H9 (cell line): ENCODE measurements at regions not wholly inside any gene's neighbourhood (a gene's known extent, or its start where the extent isn't known, plus 50 kb on each side); places are given as distances from the start of the nearest gene placed in this dataset.

Experiments
- DNase-seq: peaks from one replicate; pipeline ENCODE4 v3.0.0-alpha.2; 2017
- H2AFZ ChIP-seq: one replicate; pipeline ENCODE4 v1.6.1; 2013; ENCODE audit warnings: mild to moderate bottlenecking, low read length, control low read depth, moderate library complexity
- H2AK5ac ChIP-seq: 2 replicates; pipeline ENCODE4 v1.6.1; 2013; ENCODE audit warnings: low read length, control low read depth, mixed read lengths; ENCODE audit not compliant: insufficient read length
- H2BK120ac ChIP-seq: one replicate; pipeline ENCODE4 v1.6.1; 2013; ENCODE audit warnings: low read depth, mild to moderate bottlenecking, low read length, control low read depth, inconsistent platforms; ENCODE audit not compliant: poor library complexity, severe bottlenecking
- H2BK12ac ChIP-seq: 2 replicates; pipeline ENCODE4 v1.6.1; 2013; ENCODE audit warnings: low read length, control low read depth, mixed read lengths, low read depth; ENCODE audit not compliant: insufficient read length
- H2BK15ac ChIP-seq: 2 replicates; pipeline ENCODE4 v1.6.1; 2013; ENCODE audit warnings: low read depth, low read length, control low read depth
- H2BK20ac ChIP-seq: one replicate; pipeline ENCODE4 v1.6.1; 2013; ENCODE audit warnings: low read depth, mild to moderate bottlenecking, low read length, control low read depth, inconsistent platforms; ENCODE audit not compliant: poor library complexity, severe bottlenecking
- H2BK5ac ChIP-seq: 2 replicates; pipeline ENCODE4 v1.6.1; 2013; ENCODE audit warnings: low read length, control low read depth, mixed read lengths; ENCODE audit not compliant: insufficient read length
- H3K14ac ChIP-seq: 2 replicates; pipeline ENCODE4 v1.6.1; 2013; ENCODE audit warnings: low read length, control low read depth; ENCODE audit not compliant: insufficient read depth
- H3K18ac ChIP-seq: 2 replicates; pipeline ENCODE4 v1.6.1; 2013; ENCODE audit warnings: low read depth, mild to moderate bottlenecking, mixed read lengths, low read length, control low read depth; ENCODE audit not compliant: insufficient read length
- H3K23ac ChIP-seq: 2 replicates; pipeline ENCODE4 v1.6.1; 2013; ENCODE audit warnings: low read length, control low read depth, mixed read lengths, low read depth; ENCODE audit not compliant: insufficient read length
- H3K23me2 ChIP-seq: 2 replicates; pipeline ENCODE4 v1.6.1; 2013; ENCODE audit warnings: low read depth, mild to moderate bottlenecking, mixed read lengths, low read length, control low read depth; ENCODE audit not compliant: insufficient read length, poor library complexity, severe bottlenecking
- H3K27ac ChIP-seq: 2 replicates; pipeline ENCODE4 v1.5.1; 2013; ENCODE audit warnings: low read length, control low read depth, mixed read lengths, low read depth; ENCODE audit not compliant: insufficient read length
- H3K27me3 ChIP-seq: 2 replicates; pipeline ENCODE4 v1.6.1; 2013; ENCODE audit warnings: low read length, control low read depth, inconsistent platforms; ENCODE audit not compliant: insufficient read depth
- H3K4ac ChIP-seq: 2 replicates; pipeline ENCODE4 v1.6.1; 2013; ENCODE audit warnings: low read depth, mild to moderate bottlenecking, control low read depth, inconsistent platforms, low read length, moderate library complexity
- H3K4me1 ChIP-seq: 2 replicates; pipeline ENCODE4 v1.6.1; 2013; ENCODE audit warnings: low read length, control low read depth, inconsistent platforms; ENCODE audit not compliant: insufficient read depth
- H3K4me2 ChIP-seq: 2 replicates; pipeline ENCODE4 v1.6.1; 2013; ENCODE audit warnings: low read length, control low read depth, mixed read lengths; ENCODE audit not compliant: insufficient read length, insufficient read depth
- H3K56ac ChIP-seq: 2 replicates; pipeline ENCODE4 v1.6.1; 2013; ENCODE audit warnings: low read depth, mild to moderate bottlenecking, mixed read lengths, low read length, control low read depth; ENCODE audit not compliant: insufficient read length
- H3K79me1 ChIP-seq: 2 replicates; pipeline ENCODE4 v1.6.1; 2013; ENCODE audit warnings: low read depth, mild to moderate bottlenecking, moderate library complexity, low read length, control low read depth, inconsistent platforms; ENCODE audit not compliant: insufficient read depth, poor library complexity, severe bottlenecking
- H3K79me2 ChIP-seq: 2 replicates; pipeline ENCODE4 v1.6.1; 2013; ENCODE audit warnings: low read length, control low read depth, inconsistent platforms; ENCODE audit not compliant: insufficient read depth
- H3K9ac ChIP-seq: 2 replicates; pipeline ENCODE4 v1.6.1; 2013; ENCODE audit warnings: low read length, control low read depth, mixed read lengths; ENCODE audit not compliant: insufficient read length; ENCODE audit errors: extremely low read depth
- H3K9me3 ChIP-seq: one replicate; pipeline ENCODE4 v1.6.1; 2013; ENCODE audit warnings: low read depth, low read length, inconsistent platforms; ENCODE audit not compliant: control insufficient read depth
- H3T11ph ChIP-seq: one replicate; pipeline ENCODE4 v1.6.1; 2013; ENCODE audit warnings: mild to moderate bottlenecking, low read length, control low read depth, inconsistent platforms
- H4K20me1 ChIP-seq: one replicate; pipeline ENCODE4 v1.6.1; 2013; ENCODE audit not compliant: control insufficient read depth, insufficient read length, insufficient read depth
- H4K5ac ChIP-seq: 2 replicates; pipeline ENCODE4 v1.6.1; 2013; ENCODE audit warnings: low read depth, mild to moderate bottlenecking, mixed read lengths, low read length, control low read depth; ENCODE audit not compliant: insufficient read length
- H4K8ac ChIP-seq: replicated peaks from 2 replicates; pipeline ENCODE4 v1.6.1; 2013; ENCODE audit warnings: low read length, control low read depth, mixed read lengths, low read depth; ENCODE audit not compliant: insufficient read length
- H4K91ac ChIP-seq: 2 replicates; pipeline ENCODE4 v1.6.1; 2013; ENCODE audit warnings: low read depth, mild to moderate bottlenecking, moderate library complexity, mixed read lengths, low read length, control low read depth; ENCODE audit not compliant: insufficient read length
- H3K27ac Mint-ChIP-seq, 3 experiments: 2 replicates in 2 of 3; 3 replicates in 1 of 3; pipeline ENCODE4 v1.8.0; 2020 to 2021; ENCODE audit warnings: mixed read lengths in 3 of 3, mild to moderate bottlenecking in 1 of 3, moderate library complexity in 1 of 3
- H3K27me3 Mint-ChIP-seq: 2 replicates; pipeline ENCODE4 v1.8.0; 2021; ENCODE audit warnings: low read depth, mild to moderate bottlenecking, moderate library complexity, mixed read lengths
- H3K36me3 Mint-ChIP-seq, 3 experiments: 2 replicates in 2 of 3; 3 replicates in 1 of 3; pipeline ENCODE4 v1.8.0; 2020 to 2021; ENCODE audit warnings: low read depth in 3 of 3, mixed read lengths in 3 of 3; ENCODE audit not compliant: insufficient read depth in 1 of 3
- H3K4me1 Mint-ChIP-seq, 2 experiments: 2 replicates each; pipeline ENCODE4 v1.8.0; 2020; ENCODE audit warnings: mixed read lengths in 2 of 2
- H3K4me3 Mint-ChIP-seq, 2 experiments: 2 replicates in 1 of 2; 3 replicates in 1 of 2; pipeline ENCODE4 v1.8.0; 2020 to 2021; ENCODE audit warnings: mild to moderate bottlenecking in 2 of 2, mixed read lengths in 2 of 2, moderate library complexity in 1 of 2
- H3K9me3 Mint-ChIP-seq, 2 experiments: 2 replicates in 1 of 2; 3 replicates in 1 of 2; pipeline ENCODE4 v1.8.0; 2020; ENCODE audit warnings: mild to moderate bottlenecking in 2 of 2, mixed read lengths in 2 of 2, moderate library complexity in 1 of 2
- WGBS: extraction: QIAGEN DNeasy Blood & Tissue Kit; methylation state at CpG from one replicate; pipeline ENCODE4 v1.1.7; 2013; ENCODE audit warnings: missing lambda C conversion rate, low lambda C conversion rate, mixed read lengths; ENCODE audit not compliant: insufficient read length; ENCODE audit errors: extremely low coverage; 5-methylcytosine and 5-hydroxymethylcytosine counted together
- TF ChIP-seq, protein P1 (sequence below): fragments of 200-600 bp; sonication (generic); conservative IDR thresholded peaks from 3 replicates; pipeline ENCODE4 v1.8.0; 2021; ENCODE audit warnings: antibody characterized with exemption, mild to moderate bottlenecking

DNA sequence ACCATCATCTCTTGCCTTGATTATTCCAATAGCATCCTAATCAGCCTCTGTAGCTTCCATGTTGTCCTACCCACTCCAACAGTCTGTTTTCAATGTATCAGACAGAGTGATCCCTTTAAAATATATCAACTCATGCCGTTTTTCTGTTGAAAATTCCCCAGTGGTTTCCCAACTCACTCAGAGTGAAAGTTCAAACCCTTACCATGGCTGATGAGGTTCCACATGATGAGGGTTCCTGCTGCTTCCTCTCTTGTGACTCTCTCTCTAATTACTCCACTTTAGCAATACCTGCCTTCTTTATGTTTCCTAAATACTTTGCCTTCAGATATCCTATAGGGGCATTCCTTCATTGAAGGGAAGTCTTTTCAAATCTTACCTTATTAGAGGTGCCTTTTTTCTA is 334.7 kb downstream of the PPP1R2C start:
- H3K56ac ChIP-seq = no peak overlapping the region
- no CpG with 5 or more reads among the region's 1 CpG for WGBS
- H3K9me3 ChIP-seq = no peaks in the 10 kb centered on the region
- H3K14ac ChIP-seq = no peak overlapping the region
- no peak overlapping the region for H3K23ac ChIP-seq
- no peaks in the 10 kb centered on the region for H3K79me1 ChIP-seq
- no peak overlapping the region for H2AFZ ChIP-seq
- no peak overlapping the region for H3K9ac ChIP-seq
- no peaks in the 10 kb centered on the region for H3K4me1 ChIP-seq
- H2BK20ac ChIP-seq = no peak overlapping the region
- no peak overlapping the region for H3K4me2 ChIP-seq
- H4K20me1 ChIP-seq = no peaks in the 10 kb centered on the region
- Mint-ChIP-seq H3K4me3 (no peak overlapping the region), H3K36me3 (peaks cover 0 to 9% (median 0%) of the 10 kb centered on the region in 3 experiments; a peak in 4 of 7 replicates), H3K9me3 (peaks cover 21 to 41% of the 10 kb centered on the region in 2 experiments), H3K27me3 (no peaks in the 10 kb centered on the region), H3K4me1 (no peaks in the 10 kb centered on the region), H3K27ac (no peak overlapping the region)
- no peak overlapping the region for H2BK12ac ChIP-seq
- H4K8ac ChIP-seq = no peak overlapping the region
- H3K27me3 ChIP-seq = no peaks in the 10 kb centered on the region
- no peak overlapping the region for H2AK5ac ChIP-seq
- H3K23me2 ChIP-seq = no peaks in the 10 kb centered on the region
- H2BK5ac ChIP-seq = no peak overlapping the region
- no peak overlapping the region for H4K5ac ChIP-seq
- H2BK15ac ChIP-seq = no peak overlapping the region
- H2BK120ac ChIP-seq = no peak overlapping the region
- no peak for DNase-seq
- H3K79me2 ChIP-seq = no peaks in the 10 kb centered on the region
- H4K91ac ChIP-seq = no peak overlapping the region
- no peak overlapping the region for H3K18ac ChIP-seq
- TF ChIP-seq, protein P1, sequence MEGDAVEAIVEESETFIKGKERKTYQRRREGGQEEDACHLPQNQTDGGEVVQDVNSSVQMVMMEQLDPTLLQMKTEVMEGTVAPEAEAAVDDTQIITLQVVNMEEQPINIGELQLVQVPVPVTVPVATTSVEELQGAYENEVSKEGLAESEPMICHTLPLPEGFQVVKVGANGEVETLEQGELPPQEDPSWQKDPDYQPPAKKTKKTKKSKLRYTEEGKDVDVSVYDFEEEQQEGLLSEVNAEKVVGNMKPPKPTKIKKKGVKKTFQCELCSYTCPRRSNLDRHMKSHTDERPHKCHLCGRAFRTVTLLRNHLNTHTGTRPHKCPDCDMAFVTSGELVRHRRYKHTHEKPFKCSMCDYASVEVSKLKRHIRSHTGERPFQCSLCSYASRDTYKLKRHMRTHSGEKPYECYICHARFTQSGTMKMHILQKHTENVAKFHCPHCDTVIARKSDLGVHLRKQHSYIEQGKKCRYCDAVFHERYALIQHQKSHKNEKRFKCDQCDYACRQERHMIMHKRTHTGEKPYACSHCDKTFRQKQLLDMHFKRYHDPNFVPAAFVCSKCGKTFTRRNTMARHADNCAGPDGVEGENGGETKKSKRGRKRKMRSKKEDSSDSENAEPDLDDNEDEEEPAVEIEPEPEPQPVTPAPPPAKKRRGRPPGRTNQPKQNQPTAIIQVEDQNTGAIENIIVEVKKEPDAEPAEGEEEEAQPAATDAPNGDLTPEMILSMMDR = no peak
- no peak overlapping the region for H3T11ph ChIP-seq
- H3K27ac ChIP-seq = no peak overlapping the region
- H3K4ac ChIP-seq = no peak overlapping the region
